Stimulated activated memory B cell treated with anti-CD40 and anti-IgM and Interleukin-4, amounts not matched to agents 10 μg/mL and 1 μg/mL and 100 μg/mL, for 72 hours (primary cell): ENCODE measurements at regions not wholly inside any gene's neighbourhood (a gene's known extent, or its start where the extent isn't known, plus 50 kb on each side); places are given as distances from the start of the nearest gene placed in this dataset.

Source experiments
- ATAC-seq: fragments of 150-1000 bp; cut with Tn5 transposase; 2 replicates; pipeline ENCODE4 v1.10.0; 2021
- H3K27ac Mint-ChIP-seq: one replicate; pipeline ENCODE4 v1.8.0; 2022; ENCODE audit warnings: mild to moderate bottlenecking, mixed read lengths
- H3K27me3 Mint-ChIP-seq: one replicate; pipeline ENCODE4 v1.8.0; 2022; ENCODE audit warnings: mixed read lengths
- H3K36me3 Mint-ChIP-seq: one replicate; pipeline ENCODE4 v1.8.0; 2022; ENCODE audit warnings: mixed read lengths
- H3K4me1 Mint-ChIP-seq: one replicate; pipeline ENCODE4 v1.8.0; 2022; ENCODE audit warnings: mixed read lengths
- H3K4me3 Mint-ChIP-seq: one replicate; pipeline ENCODE4 v1.8.0; 2022; ENCODE audit warnings: mild to moderate bottlenecking, moderate library complexity, mixed read lengths
- H3K9me3 Mint-ChIP-seq: one replicate; pipeline ENCODE4 v1.8.0; 2022; ENCODE audit warnings: mixed read lengths

DNA sequence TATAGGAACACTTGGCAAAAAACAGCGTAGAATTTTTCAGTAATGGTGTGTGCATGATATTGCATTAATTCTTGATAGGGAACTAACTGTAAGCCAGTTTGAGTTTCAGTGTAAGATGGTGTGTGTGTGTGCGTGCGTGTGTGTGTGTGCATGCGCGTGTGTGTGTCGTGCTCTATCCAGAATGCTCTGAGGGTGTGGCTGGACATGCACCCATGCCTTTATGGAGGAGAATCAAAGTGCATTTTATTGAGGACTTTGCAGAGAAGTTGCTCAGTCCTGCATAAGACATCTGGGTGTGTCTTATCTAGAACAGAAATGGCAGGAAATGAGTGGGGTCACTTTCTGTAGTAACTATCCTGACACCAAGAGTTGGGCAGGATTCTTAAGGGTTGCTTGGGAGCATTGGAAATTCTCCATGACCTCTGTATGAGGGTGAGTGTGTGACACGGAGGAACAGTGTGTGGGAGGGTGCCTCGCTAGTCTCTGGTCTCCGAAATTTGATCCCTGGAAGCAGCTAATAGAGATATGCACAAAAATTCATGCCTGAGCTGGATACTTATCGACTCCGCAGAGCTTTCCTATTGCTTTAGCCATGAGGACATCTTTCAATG, 252.2 kb downstream of the TSHZ3 start:
- Mint-ChIP-seq H3K36me3 (no peaks in the 10 kb centered on the region), H3K27ac (no peak overlapping the region), H3K9me3 (peaks cover 11% of the 10 kb centered on the region), H3K27me3 (no peaks in the 10 kb centered on the region), H3K4me3 (no peak overlapping the region), H3K4me1 (no peaks in the 10 kb centered on the region)
- no peak for ATAC-seq

DNA sequence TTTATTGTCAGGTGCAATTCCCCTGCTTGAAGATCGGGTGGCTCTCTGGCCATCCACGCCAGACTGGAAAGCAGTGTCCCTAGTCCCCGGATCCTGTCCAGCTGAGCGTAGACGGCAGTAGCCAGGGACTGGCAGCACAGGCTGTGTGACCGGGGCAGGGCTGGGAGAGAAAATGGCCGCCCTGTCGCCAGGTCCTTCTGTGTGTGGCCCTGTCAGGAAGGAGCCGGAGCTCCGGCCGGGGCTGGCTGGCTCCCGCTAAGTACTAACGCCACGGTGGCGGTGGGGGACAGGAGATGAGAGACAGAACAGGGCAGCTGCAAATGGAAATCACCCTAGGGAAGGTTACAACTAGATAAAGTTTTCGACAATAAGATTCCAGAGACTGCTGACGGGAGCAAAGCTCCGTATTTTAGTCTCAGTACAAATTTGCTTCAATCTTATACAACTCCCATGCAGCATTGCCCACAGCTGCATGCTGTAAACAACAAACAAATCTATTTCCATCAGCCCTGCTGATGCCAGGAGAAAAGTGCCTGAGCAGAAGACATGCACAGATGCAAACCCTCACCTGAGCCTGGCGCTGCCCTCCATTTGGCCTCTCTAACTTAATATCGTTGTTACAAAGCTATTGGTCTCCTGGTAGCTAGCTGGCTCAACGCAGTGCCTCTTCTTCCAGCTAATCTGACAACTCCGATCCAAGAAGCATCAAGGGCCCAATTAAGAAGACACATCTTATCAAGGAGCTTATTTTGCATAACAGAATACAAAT, 253.0 kb downstream of the TSHZ3 start:
- no peak for ATAC-seq
- no peak overlapping the region for H3K27ac Mint-ChIP-seq
- no peaks in the 10 kb centered on the region for H3K4me1 Mint-ChIP-seq
- no peaks in the 10 kb centered on the region for H3K27me3 Mint-ChIP-seq
- no peak overlapping the region for H3K4me3 Mint-ChIP-seq
- H3K9me3 Mint-ChIP-seq = peaks cover 11% of the 10 kb centered on the region
- H3K36me3 Mint-ChIP-seq = no peaks in the 10 kb centered on the region

DNA sequence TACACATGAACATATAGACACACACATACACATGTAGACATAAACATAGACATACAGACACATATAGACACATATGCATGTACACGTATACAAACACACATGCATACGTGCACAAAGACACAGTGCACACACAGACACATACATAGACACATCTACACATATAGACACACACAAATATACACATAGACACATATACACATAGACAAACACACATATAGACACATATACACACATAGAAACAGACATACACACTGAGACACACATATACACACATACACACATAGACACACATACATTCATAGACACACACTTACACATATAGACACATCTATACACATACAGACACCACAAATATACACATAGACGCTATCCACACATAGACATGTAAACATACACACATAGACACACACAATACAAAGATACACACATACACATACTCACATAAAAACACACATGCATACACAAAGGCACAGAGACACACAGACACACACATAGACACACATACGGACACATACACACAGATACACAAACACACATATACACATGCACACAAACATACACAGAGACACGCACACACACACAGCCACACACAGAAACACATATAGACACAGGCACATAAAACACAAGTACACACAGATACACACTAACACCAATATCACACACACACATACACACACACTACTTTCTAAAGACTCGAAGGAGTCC, 254.0 kb downstream of the TSHZ3 start:
- Mint-ChIP-seq H3K36me3 (no peaks in the 10 kb centered on the region), H3K27me3 (no peaks in the 10 kb centered on the region), H3K9me3 (peaks cover 13% of the 10 kb centered on the region), H3K27ac (no peak overlapping the region), H3K4me3 (no peak overlapping the region), H3K4me1 (no peaks in the 10 kb centered on the region)
- ATAC-seq = no peak

DNA sequence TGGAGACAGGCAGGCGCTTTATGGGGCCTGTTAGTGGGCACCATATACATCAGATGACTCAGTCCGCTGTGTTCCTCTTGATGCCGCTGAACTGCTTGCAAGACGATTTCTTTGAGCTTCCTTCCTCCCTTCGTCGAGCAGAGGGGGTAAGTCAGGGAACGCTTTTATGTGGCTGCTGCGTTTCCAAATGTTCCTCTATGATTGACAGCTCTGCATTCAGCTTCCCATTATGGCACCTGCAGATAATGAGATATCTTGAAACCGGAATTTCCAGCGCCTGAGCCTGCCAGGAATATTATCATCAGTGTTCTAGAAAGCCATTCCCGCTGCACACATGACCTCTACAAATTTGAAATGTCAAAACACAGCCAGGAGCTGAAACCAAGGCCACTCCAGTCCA, 257.0 kb downstream of the TSHZ3 start:
- no peak for ATAC-seq
- no peak overlapping the region for H3K27ac Mint-ChIP-seq

DNA sequence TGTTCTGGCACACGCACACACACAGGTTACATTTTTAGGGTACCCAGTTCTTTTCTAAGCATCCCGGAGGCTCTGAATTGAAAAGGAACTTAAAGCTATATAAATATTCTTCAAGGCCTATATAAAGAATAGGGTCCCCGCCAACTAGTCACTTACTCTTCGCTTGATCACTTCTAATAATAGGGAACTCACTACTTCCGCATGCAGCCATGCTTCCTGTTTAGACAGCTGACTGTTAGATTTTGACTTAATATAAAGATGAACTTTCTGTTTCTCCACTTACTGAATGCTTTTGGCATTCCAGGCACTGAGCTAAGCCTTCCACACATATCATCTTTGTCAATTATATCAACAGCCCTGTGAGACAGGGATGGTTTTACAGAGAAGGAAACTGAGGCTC, 259.6 kb downstream of the TSHZ3 start:
- H3K9me3 Mint-ChIP-seq = peaks cover 5% of the 10 kb centered on the region
- H3K4me1 Mint-ChIP-seq = no peaks in the 10 kb centered on the region
- ATAC-seq = no peak
- H3K4me3 Mint-ChIP-seq = no peak overlapping the region
- no peaks in the 10 kb centered on the region for H3K36me3 Mint-ChIP-seq
- H3K27ac Mint-ChIP-seq = no peak overlapping the region
- H3K27me3 Mint-ChIP-seq = no peaks in the 10 kb centered on the region

More for the DNA sequence above, 257.0 kb downstream of the TSHZ3 start:
- H3K36me3 Mint-ChIP-seq = no peaks in the 10 kb centered on the region
- no peaks in the 10 kb centered on the region for H3K4me1 Mint-ChIP-seq
- H3K9me3 Mint-ChIP-seq = peaks cover 13% of the 10 kb centered on the region
- H3K4me3 Mint-ChIP-seq = no peak overlapping the region
- no peaks in the 10 kb centered on the region for H3K27me3 Mint-ChIP-seq

DNA sequence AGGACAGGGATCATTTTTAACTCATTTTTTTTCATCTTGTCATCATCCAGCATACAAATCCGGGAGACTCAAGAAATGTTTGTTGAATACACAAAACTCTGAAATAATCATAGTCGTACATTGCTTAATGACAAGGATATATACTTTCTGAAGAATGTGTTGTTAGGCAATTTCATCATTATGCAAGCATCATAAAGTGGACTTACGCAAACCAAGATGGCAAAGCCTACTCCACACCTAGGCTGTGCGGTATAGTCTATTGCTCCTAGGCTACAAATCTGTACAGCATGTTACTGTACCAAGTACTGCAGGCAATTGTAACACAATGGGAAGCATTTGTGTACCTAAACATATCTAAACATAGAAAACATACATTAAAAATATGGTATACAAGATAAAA, 264.1 kb downstream of the TSHZ3 start:
- H3K27ac Mint-ChIP-seq = no peak overlapping the region
- no peak for ATAC-seq
- H3K27me3 Mint-ChIP-seq = no peaks in the 10 kb centered on the region
- peaks cover 3% of the 10 kb centered on the region for H3K9me3 Mint-ChIP-seq
- H3K36me3 Mint-ChIP-seq = no peaks in the 10 kb centered on the region
- H3K4me3 Mint-ChIP-seq = no peak overlapping the region
- H3K4me1 Mint-ChIP-seq = no peaks in the 10 kb centered on the region

DNA sequence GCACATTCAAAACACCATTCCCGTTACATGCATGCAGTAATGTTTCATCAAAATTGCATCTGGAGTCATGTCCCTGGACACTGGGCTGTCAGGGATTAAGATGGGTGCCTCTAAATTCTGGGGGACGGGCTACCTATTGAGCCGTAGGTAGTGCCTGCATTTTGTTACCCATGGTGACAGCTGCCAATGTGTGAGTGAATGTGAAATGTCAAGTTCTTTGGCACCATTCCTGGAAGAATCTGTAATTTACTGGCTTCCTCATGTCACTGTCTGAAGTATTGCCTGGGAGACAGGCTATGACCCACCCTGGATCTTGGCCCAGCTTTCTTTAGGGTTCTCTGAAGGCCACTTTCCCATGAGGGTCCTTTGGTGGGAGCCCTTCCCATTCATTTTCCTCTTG, 266.1 kb downstream of the TSHZ3 start:
- no peaks in the 10 kb centered on the region for H3K4me1 Mint-ChIP-seq
- no peak for ATAC-seq
- H3K9me3 Mint-ChIP-seq = peaks cover 8% of the 10 kb centered on the region
- no peaks in the 10 kb centered on the region for H3K36me3 Mint-ChIP-seq
- no peak overlapping the region for H3K27ac Mint-ChIP-seq
- no peaks in the 10 kb centered on the region for H3K27me3 Mint-ChIP-seq
- H3K4me3 Mint-ChIP-seq = no peak overlapping the region

DNA sequence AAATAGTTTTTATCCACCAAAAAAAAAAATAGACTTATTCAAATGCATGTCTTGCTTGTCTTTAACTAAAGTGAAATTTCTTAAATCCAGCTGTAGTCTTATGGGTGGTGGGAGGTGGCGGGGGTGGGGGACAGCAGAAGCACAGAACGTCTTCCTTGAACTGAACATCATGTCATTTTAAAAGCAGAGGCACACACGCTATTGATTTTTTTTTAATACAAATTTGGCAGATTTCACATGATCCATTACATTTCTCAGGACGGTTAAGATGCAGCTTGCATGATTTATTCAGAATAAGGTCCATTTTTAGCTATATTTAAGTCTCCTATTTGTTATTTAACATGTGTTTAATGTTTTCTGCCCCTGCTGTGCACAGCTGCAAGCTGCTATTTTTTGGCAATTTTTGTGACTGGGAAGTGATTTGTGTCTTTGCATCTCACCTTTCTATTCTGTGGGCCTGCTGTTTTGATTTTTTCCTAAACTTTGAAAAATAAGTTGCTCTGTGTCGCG, 274.0 kb downstream of the TSHZ3 start:
- peaks cover 20% of the 10 kb centered on the region for H3K9me3 Mint-ChIP-seq
- H3K27me3 Mint-ChIP-seq = no peaks in the 10 kb centered on the region
- ATAC-seq = no peak
- H3K36me3 Mint-ChIP-seq = no peaks in the 10 kb centered on the region
- no peak overlapping the region for H3K27ac Mint-ChIP-seq
- H3K4me3 Mint-ChIP-seq = no peak overlapping the region
- no peaks in the 10 kb centered on the region for H3K4me1 Mint-ChIP-seq

DNA sequence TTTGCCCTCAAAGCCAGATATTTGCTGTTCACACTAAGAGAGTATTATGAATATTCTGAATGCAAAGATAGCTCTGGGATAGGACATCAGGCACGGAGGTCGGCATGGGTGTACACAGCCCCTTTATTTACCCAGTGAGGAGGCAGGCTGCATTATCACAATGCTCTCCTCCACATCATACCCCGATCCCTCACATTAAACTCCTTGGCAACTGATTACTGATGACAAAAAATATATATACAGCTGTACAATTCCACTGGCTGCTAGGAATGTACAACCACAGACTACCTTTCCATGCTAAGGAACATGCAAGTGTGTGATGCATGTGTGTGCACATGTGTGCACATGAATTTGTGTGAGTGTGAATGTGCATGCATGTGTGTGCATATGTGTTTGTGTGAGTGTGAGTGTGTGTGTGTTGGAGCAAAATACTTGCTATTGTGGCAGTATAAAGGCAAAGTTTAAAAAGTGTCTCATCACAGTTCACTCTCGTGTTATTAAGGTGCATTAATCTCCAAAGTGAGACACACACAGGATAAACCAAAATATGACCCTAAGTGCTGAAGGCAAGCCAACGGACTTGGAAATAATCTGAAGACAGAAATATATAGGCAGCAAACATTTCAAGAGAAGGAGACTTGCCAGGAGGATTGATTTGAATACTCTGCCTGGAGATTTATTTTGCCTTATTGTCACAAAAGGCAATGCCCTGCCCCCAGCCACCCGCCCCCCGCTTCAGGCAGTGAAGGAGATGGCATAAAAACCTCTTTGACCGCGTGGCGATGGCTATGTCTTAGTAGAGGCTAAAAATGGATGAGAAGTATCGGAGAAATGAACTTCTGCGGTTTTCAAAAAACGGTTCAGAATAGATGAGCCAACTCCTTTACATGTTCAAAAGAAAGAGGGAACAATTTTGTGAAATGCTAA, 274.8 kb downstream of the TSHZ3 start:
- Mint-ChIP-seq H3K9me3 (peaks cover 19% of the 10 kb centered on the region), H3K27ac (no peak overlapping the region), H3K27me3 (no peaks in the 10 kb centered on the region), H3K36me3 (no peaks in the 10 kb centered on the region), H3K4me3 (no peak overlapping the region), H3K4me1 (no peaks in the 10 kb centered on the region)
- no peak for ATAC-seq

DNA sequence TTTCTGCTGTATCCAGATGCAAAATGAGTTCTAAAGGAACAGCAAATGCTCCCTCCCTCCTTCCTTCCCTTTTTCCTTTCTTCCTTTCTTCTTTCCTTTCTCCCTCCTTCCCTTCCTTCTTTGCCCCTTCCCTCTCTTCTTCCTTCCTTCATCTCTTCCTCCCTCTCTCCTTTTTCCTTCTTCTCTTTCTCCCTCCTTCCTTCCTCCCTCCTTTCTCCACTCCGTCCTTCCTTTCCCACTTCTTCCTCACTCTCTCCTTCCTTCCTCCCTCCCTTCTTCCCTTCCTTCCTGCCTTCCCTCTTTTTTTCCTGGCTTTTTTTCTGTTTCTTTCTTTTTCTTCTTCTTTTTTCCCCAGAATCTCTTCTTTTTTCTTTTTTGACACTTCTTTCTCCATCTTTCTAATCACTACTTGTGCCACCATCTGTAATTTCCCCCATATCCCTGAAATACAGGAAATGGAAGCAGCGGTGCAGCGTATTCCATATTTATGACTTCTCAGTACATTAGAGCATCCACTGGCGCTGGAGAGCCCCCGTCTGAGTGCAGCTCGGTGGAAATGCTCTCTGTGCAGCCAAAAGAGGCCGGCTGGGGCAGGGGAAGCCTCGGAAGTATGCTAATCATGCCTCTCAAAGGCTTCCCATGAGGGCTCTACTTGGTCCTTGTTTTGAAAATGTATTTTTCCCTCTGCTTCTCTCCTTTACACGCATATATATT, 275.6 kb downstream of the TSHZ3 start:
- no peaks in the 10 kb centered on the region for H3K4me1 Mint-ChIP-seq
- H3K9me3 Mint-ChIP-seq = peaks cover 19% of the 10 kb centered on the region
- H3K27ac Mint-ChIP-seq = no peak overlapping the region
- no peaks in the 10 kb centered on the region for H3K27me3 Mint-ChIP-seq
- no peak for ATAC-seq
- no peaks in the 10 kb centered on the region for H3K36me3 Mint-ChIP-seq
- H3K4me3 Mint-ChIP-seq = no peak overlapping the region

DNA sequence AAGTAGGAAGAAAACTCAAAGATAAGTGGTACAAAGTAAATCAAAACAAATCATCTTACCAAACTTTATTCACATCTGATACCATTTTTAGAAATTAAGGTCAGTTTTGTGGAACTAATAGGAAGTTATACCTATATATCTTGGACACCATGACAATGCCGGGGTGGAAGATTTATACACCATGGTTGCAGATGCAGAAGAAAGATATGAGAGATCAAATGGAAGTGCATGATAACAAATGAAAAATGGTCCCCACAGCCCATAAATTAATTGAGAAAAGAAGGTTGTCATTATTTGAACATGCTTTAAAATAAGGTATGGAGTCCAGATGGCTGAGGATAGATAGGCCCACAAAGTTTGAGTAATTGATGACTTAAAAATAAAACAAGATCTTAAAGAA, 276.8 kb downstream of the TSHZ3 start:
- no peak for ATAC-seq
- H3K27ac Mint-ChIP-seq = no peak overlapping the region
- no peaks in the 10 kb centered on the region for H3K4me1 Mint-ChIP-seq
- no peaks in the 10 kb centered on the region for H3K27me3 Mint-ChIP-seq
- H3K9me3 Mint-ChIP-seq = peaks cover 22% of the 10 kb centered on the region
- H3K4me3 Mint-ChIP-seq = no peak overlapping the region
- no peaks in the 10 kb centered on the region for H3K36me3 Mint-ChIP-seq

DNA sequence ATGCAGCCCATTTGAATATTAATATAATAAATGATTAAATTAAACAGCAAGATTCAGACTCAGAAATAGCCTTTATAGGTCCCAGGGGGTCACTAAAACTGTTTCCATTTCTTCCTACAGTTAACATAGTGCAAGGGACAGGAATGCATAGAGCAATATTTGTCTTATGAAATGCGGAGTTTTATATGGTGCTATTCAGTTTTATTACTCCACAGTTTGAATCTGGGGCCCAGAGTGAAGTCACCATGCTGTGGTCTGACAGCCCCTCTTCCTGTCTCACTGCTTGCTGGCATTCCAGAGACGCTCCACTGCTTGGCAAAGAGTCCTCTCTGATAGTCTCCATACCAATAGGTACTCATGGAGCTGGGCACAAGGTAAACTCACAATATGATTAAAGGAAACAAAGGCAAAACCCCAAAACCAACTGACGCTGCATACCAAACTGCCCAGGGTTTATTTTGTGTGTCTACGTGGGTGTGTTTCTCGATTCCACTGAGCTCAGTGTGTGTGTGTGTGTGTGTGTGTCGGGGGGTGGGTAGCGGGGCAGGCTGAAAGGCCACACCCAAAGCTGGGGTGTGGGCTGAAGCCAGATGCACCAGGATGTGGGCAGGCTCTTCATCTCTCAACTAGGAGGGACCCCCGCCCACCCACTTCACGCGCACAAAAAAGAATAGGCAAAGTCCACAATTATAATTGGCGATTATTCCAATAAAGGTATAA, 277.9 kb downstream of the TSHZ3 start:
- no peak overlapping the region for H3K27ac Mint-ChIP-seq
- H3K4me3 Mint-ChIP-seq = no peak overlapping the region
- H3K36me3 Mint-ChIP-seq = no peaks in the 10 kb centered on the region
- H3K4me1 Mint-ChIP-seq = no peaks in the 10 kb centered on the region
- H3K9me3 Mint-ChIP-seq = peaks cover 22% of the 10 kb centered on the region
- ATAC-seq = no peak
- H3K27me3 Mint-ChIP-seq = no peaks in the 10 kb centered on the region

DNA sequence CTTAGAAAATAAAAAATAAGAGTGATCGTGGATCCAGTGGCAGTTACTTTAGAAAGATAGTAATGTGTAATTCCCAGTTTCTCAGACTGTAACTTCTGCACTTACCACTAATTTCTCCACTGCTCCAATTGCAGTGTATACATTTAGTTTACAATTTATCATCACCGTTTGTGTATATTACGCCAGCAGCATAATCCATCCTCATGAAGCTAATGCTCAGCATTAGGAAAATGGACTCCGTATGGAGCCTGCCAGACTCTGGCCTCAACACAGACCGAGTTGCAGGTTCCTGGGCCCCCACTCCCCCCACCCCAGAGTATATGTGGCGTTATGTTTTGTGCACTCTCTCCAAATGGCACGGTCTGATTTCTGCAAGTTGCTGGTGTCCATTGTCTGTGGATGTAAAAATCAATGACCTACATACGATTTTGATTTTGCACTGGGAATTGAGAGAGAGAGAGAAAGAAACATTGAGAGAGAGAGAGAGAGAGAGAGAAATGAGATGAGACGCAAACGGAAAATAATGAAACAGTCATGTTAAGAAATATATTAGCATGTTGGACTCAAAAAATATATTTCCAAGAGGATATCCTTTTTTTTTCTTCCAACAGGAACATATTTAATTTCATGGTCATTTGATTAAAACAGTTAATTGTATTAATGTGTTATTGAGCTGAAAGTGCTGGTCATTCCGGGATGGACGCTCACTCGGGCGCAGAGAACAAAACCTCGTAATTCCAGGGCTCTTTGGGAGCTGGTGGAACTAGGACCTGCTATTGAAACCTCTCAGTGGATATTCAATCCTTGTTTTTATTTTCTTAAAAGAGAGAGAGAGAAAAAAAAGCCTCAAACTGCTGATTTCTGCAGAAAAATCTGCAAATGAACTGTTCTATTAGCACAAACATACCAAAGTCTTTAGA, 278.8 kb downstream of the TSHZ3 start:
- no peaks in the 10 kb centered on the region for H3K27me3 Mint-ChIP-seq
- no peak for ATAC-seq
- peaks cover 22% of the 10 kb centered on the region for H3K9me3 Mint-ChIP-seq
- H3K36me3 Mint-ChIP-seq = no peaks in the 10 kb centered on the region
- H3K4me3 Mint-ChIP-seq = no peak overlapping the region
- H3K27ac Mint-ChIP-seq = no peak overlapping the region
- no peaks in the 10 kb centered on the region for H3K4me1 Mint-ChIP-seq
